ENCODE measurements at regions not wholly inside any gene's neighbourhood (a gene's known extent, or its start where the extent isn't known, plus 50 kb on each side); places are given as distances from the start of the nearest gene placed in this dataset.

DNA sequence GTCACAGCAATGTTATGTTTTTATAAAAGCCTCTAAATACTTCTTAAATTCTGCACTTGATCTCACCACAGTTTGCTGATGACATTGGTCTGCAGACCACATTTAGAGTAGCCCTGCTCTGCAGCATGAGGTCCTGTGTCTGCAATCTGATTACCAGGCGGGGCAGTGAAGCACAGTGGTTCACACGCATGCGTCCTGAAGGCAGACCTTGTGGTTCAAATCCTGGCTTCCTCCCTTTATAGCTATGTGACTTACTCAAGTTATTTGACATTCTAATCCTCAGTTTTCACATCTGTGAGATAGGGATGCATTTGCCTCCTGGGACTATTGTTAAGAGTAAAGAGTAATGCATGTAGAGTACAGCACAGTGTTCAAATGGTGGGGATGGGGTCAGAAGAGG lies 50.3 kb downstream of the BMAL2 start:
- TF ChIP-seq CTCF (IDR thresholded peaks at IDR 0.05) = no peak
- no peaks in the 10 kb centered on the region for H3K4me1 Mint-ChIP-seq (ENCODE audit: unreplicated experiment)

DNA sequence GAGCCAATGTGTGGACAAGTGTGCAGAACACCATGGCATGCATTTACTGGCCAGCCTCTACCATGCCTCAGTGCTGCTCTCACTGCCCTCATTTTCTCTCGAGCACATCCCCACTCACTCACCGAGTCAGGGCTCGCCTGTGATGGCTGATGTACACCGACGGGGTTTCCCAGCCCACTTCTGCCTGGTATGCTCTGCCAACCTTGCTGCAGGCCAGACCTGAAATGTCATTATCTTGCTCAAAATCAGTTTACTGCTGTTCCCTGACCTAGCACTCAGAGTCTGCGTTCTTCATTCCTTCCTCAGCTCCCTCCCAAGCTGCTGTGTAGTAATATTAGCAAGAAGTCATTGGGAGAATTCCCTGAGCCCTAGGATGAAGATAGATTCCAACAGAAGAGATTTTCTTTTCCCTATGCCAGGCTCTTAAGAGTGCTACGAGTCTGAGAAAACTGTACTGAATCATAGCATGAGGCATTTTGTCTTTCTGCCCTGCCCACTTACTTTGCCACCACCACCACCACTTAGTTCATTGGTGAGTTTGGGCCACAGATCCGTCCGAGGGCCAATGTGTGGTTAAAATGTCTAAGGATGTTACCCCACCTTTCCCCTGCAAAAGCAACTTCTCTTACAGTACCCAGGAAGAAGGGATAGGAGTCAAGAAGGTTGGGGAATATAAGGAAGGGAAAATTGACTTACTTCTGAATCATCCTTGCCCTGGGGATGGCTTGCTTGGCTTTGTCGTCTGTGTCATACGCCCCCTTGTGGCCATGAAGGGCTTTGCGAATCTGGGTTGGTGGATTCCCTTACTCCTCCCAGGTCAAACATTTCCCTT lies 51.0 kb downstream of the BMAL2 start:
- peak; percentile 81 for TF ChIP-seq CTCF (IDR thresholded peaks at IDR 0.05)
- no peaks in the 10 kb centered on the region for H3K4me1 Mint-ChIP-seq (ENCODE audit: unreplicated experiment)
- no peaks in the 10 kb centered on the region for H3K36me3 Mint-ChIP-seq (ENCODE audit: unreplicated experiment)
- no peak overlapping the region for H3K27ac Mint-ChIP-seq (ENCODE audit: unreplicated experiment)
- no peak overlapping the region for H3K4me3 Mint-ChIP-seq (ENCODE audit: unreplicated experiment)
- no peaks in the 10 kb centered on the region for H3K9me3 Mint-ChIP-seq (ENCODE audit: unreplicated experiment)
- DNase-seq (ENCODE audit: extremely low spot score, unreplicated experiment) = peak; percentile 89
- H3K27me3 Mint-ChIP-seq (ENCODE audit: unreplicated experiment) = no peaks in the 10 kb centered on the region

More for the DNA sequence above, 50.3 kb downstream of the BMAL2 start:
- Mint-ChIP-seq H3K27me3 (ENCODE audit: unreplicated experiment) (no peaks in the 10 kb centered on the region), H3K9me3 (ENCODE audit: unreplicated experiment) (no peaks in the 10 kb centered on the region), H3K36me3 (ENCODE audit: unreplicated experiment) (no peaks in the 10 kb centered on the region), H3K4me3 (ENCODE audit: unreplicated experiment) (no peak overlapping the region), H3K27ac (ENCODE audit: unreplicated experiment) (no peak overlapping the region)
- DNase-seq (ENCODE audit: extremely low spot score, unreplicated experiment) = no peak

GRCh38 chr12:27384261-27384590 lies 51.6 kb downstream of the BMAL2 start:
- no peaks in the 10 kb centered on the region for H3K9me3 Mint-ChIP-seq (ENCODE audit: unreplicated experiment)

GRCh38 chr12:27385766-27386564 lies 53.3 kb downstream of the BMAL2 start:
- Mint-ChIP-seq H3K9me3 (ENCODE audit: unreplicated experiment) (no peaks in the 10 kb centered on the region), H3K36me3 (ENCODE audit: unreplicated experiment) (no peaks in the 10 kb centered on the region), H3K4me3 (ENCODE audit: unreplicated experiment) (no peak overlapping the region), H3K4me1 (ENCODE audit: unreplicated experiment) (no peaks in the 10 kb centered on the region), H3K27me3 (ENCODE audit: unreplicated experiment) (no peaks in the 10 kb centered on the region), H3K27ac (ENCODE audit: unreplicated experiment) (no peak overlapping the region)
- no peak for DNase-seq (ENCODE audit: extremely low spot score, unreplicated experiment)
- TF ChIP-seq CTCF (IDR thresholded peaks at IDR 0.05) = no peak

More at GRCh38 chr12:27384261-27384590, 51.6 kb downstream of the BMAL2 start:
- H3K27me3 Mint-ChIP-seq (ENCODE audit: unreplicated experiment) = no peaks in the 10 kb centered on the region
- no peak overlapping the region for H3K4me3 Mint-ChIP-seq (ENCODE audit: unreplicated experiment)
- DNase-seq (ENCODE audit: extremely low spot score, unreplicated experiment) = no peak
- H3K36me3 Mint-ChIP-seq (ENCODE audit: unreplicated experiment) = no peaks in the 10 kb centered on the region
- H3K27ac Mint-ChIP-seq (ENCODE audit: unreplicated experiment) = no peak overlapping the region
- H3K4me1 Mint-ChIP-seq (ENCODE audit: unreplicated experiment) = no peaks in the 10 kb centered on the region
- no peak for TF ChIP-seq CTCF (IDR thresholded peaks at IDR 0.05)

GRCh38 chr12:27387473-27387872 lies 54.8 kb downstream of the BMAL2 start:
- H3K9me3 Mint-ChIP-seq (ENCODE audit: unreplicated experiment) = no peaks in the 10 kb centered on the region
- no peak for DNase-seq (ENCODE audit: extremely low spot score, unreplicated experiment)
- H3K4me1 Mint-ChIP-seq (ENCODE audit: unreplicated experiment) = no peaks in the 10 kb centered on the region
- no peak for TF ChIP-seq CTCF (IDR thresholded peaks at IDR 0.05)
- no peak overlapping the region for H3K27ac Mint-ChIP-seq (ENCODE audit: unreplicated experiment)
- H3K36me3 Mint-ChIP-seq (ENCODE audit: unreplicated experiment) = no peaks in the 10 kb centered on the region
- no peaks in the 10 kb centered on the region for H3K27me3 Mint-ChIP-seq (ENCODE audit: unreplicated experiment)
- no peak overlapping the region for H3K4me3 Mint-ChIP-seq (ENCODE audit: unreplicated experiment)
